ENCODE measurements at regions not wholly inside any gene's neighbourhood (a gene's known extent, or its start where the extent isn't known, plus 50 kb on each side); places are given as distances from the start of the nearest gene placed in this dataset.

GRCh38 chr6:9614778-9615177 is 800.1 kb downstream of the TFAP2A start:
- ATAC-seq = no peak
- Mint-ChIP-seq H3K4me1 (no peaks in the 10 kb centered on the region), H3K9me3 (ENCODE audit: low read depth) (no peaks in the 10 kb centered on the region), H3K4me3 (no peak overlapping the region), H3K36me3 (no peaks in the 10 kb centered on the region), H3K27ac (no peak overlapping the region), H3K27me3 (no peaks in the 10 kb centered on the region)
- CTCF ChIA-PET = no interaction called here
- no peak for DNase-seq

GRCh38 chr6:9612489-9612888 is 802.4 kb downstream of the TFAP2A start:
- CTCF ChIA-PET = no interaction called here
- H3K9me3 Mint-ChIP-seq (ENCODE audit: low read depth) = peaks cover 4% of the 10 kb centered on the region
- no peak overlapping the region for H3K27ac Mint-ChIP-seq
- H3K4me1 Mint-ChIP-seq = no peaks in the 10 kb centered on the region
- DNase-seq (no peak), ATAC-seq (no peak)
- H3K27me3 Mint-ChIP-seq = no peaks in the 10 kb centered on the region
- no peaks in the 10 kb centered on the region for H3K36me3 Mint-ChIP-seq
- H3K4me3 Mint-ChIP-seq = no peak overlapping the region

GRCh38 chr6:9610620-9611415 is 804.1 kb downstream of the TFAP2A start:
- Mint-ChIP-seq H3K9me3 (ENCODE audit: low read depth) (peaks cover 4% of the 10 kb centered on the region), H3K4me3 (no peak overlapping the region), H3K4me1 (no peaks in the 10 kb centered on the region), H3K27me3 (no peaks in the 10 kb centered on the region), H3K36me3 (no peaks in the 10 kb centered on the region), H3K27ac (no peak overlapping the region)
- CTCF ChIA-PET = no interaction called here
- DNase-seq (no peak), ATAC-seq (no peak)

- no peak overlapping the region for H3K27ac Mint-ChIP-seq
- CTCF ChIA-PET = no interaction called here
- DNase-seq (no peak), ATAC-seq (no peak)
- no peaks in the 10 kb centered on the region for H3K4me1 Mint-ChIP-seq
- H3K9me3 Mint-ChIP-seq (ENCODE audit: low read depth) = peaks cover 4% of the 10 kb centered on the region
- H3K4me3 Mint-ChIP-seq = no peak overlapping the region
- no peaks in the 10 kb centered on the region for H3K36me3 Mint-ChIP-seq
- H3K27me3 Mint-ChIP-seq = no peaks in the 10 kb centered on the region
These were observed 808.3 kb downstream of the TFAP2A start for GRCh38 chr6:9606435-9607134.

GRCh38 chr6:9594746-9595145 is 820.1 kb downstream of the TFAP2A start:
- Mint-ChIP-seq H3K4me1 (no peaks in the 10 kb centered on the region), H3K27ac (no peak overlapping the region), H3K9me3 (ENCODE audit: low read depth) (peaks cover 14% of the 10 kb centered on the region), H3K36me3 (no peaks in the 10 kb centered on the region), H3K4me3 (no peak overlapping the region), H3K27me3 (no peaks in the 10 kb centered on the region)
- ATAC-seq (no peak), DNase-seq (no peak)
- CTCF ChIA-PET = no interaction called here

GRCh38 chr6:9593554-9593953 is 821.3 kb downstream of the TFAP2A start:
- CTCF ChIA-PET = no interaction called here
- no peaks in the 10 kb centered on the region for H3K4me1 Mint-ChIP-seq
- ATAC-seq (no peak), DNase-seq (no peak)
- H3K36me3 Mint-ChIP-seq = no peaks in the 10 kb centered on the region
- H3K4me3 Mint-ChIP-seq = no peak overlapping the region
- no peak overlapping the region for H3K27ac Mint-ChIP-seq
- H3K27me3 Mint-ChIP-seq = no peaks in the 10 kb centered on the region
- peaks cover 12% of the 10 kb centered on the region for H3K9me3 Mint-ChIP-seq (ENCODE audit: low read depth)

- CTCF ChIA-PET = no interaction called here
- Mint-ChIP-seq H3K9me3 (ENCODE audit: low read depth) (peaks cover 2% of the 10 kb centered on the region), H3K4me3 (no peak overlapping the region), H3K4me1 (no peaks in the 10 kb centered on the region), H3K36me3 (no peaks in the 10 kb centered on the region), H3K27ac (no peak overlapping the region), H3K27me3 (no peaks in the 10 kb centered on the region)
- DNase-seq = no peak
- ATAC-seq = no peak
These were observed 831.0 kb downstream of the TFAP2A start for GRCh38 chr6:9583753-9584352.

GRCh38 chr6:9581155-9581554 is 833.7 kb downstream of the TFAP2A start:
- CTCF ChIA-PET = no interaction called here

GRCh38 chr6:9576521-9576920 is 838.4 kb downstream of the TFAP2A start:
- H3K27me3 Mint-ChIP-seq = no peaks in the 10 kb centered on the region
- H3K4me1 Mint-ChIP-seq = no peaks in the 10 kb centered on the region
- ATAC-seq (no peak), DNase-seq (no peak)
- H3K9me3 Mint-ChIP-seq (ENCODE audit: low read depth) = peaks cover 2% of the 10 kb centered on the region
- H3K27ac Mint-ChIP-seq = no peak overlapping the region
- CTCF ChIA-PET = no interaction called here
- no peaks in the 10 kb centered on the region for H3K36me3 Mint-ChIP-seq
- H3K4me3 Mint-ChIP-seq = no peak overlapping the region

More at GRCh38 chr6:9581155-9581554, 833.7 kb downstream of the TFAP2A start:
- no peak for ATAC-seq
- no peak overlapping the region for H3K27ac Mint-ChIP-seq
- no peaks in the 10 kb centered on the region for H3K4me1 Mint-ChIP-seq
- no peak for DNase-seq
- no peaks in the 10 kb centered on the region for H3K27me3 Mint-ChIP-seq
- no peaks in the 10 kb centered on the region for H3K36me3 Mint-ChIP-seq
- H3K4me3 Mint-ChIP-seq = no peak overlapping the region
- H3K9me3 Mint-ChIP-seq (ENCODE audit: low read depth) = peaks cover 2% of the 10 kb centered on the region

GRCh38 chr6:9566096-9566495 is 848.8 kb downstream of the TFAP2A start:
- DNase-seq (no peak), ATAC-seq (no peak)
- H3K4me3 Mint-ChIP-seq = no peak overlapping the region
- H3K36me3 Mint-ChIP-seq = no peaks in the 10 kb centered on the region
- H3K27me3 Mint-ChIP-seq = no peaks in the 10 kb centered on the region
- no peaks in the 10 kb centered on the region for H3K4me1 Mint-ChIP-seq
- CTCF ChIA-PET = no interaction called here
- H3K9me3 Mint-ChIP-seq (ENCODE audit: low read depth) = no peaks in the 10 kb centered on the region
- H3K27ac Mint-ChIP-seq = no peak overlapping the region

GRCh38 chr6:9564021-9564420 is 850.9 kb downstream of the TFAP2A start:
- no peaks in the 10 kb centered on the region for H3K27me3 Mint-ChIP-seq
- no peak for ATAC-seq
- no peaks in the 10 kb centered on the region for H3K4me1 Mint-ChIP-seq
- H3K27ac Mint-ChIP-seq = no peak overlapping the region
- H3K36me3 Mint-ChIP-seq = no peaks in the 10 kb centered on the region
- DNase-seq = no peak
- no peak overlapping the region for H3K4me3 Mint-ChIP-seq
- CTCF ChIA-PET = no interaction called here
- peaks cover 3% of the 10 kb centered on the region for H3K9me3 Mint-ChIP-seq (ENCODE audit: low read depth)

- DNase-seq = no peak
- CTCF ChIA-PET = no interaction called here
- Mint-ChIP-seq H3K27me3 (no peaks in the 10 kb centered on the region), H3K4me3 (no peak overlapping the region), H3K36me3 (no peaks in the 10 kb centered on the region), H3K27ac (no peak overlapping the region), H3K4me1 (no peaks in the 10 kb centered on the region), H3K9me3 (ENCODE audit: low read depth) (peaks cover 3% of the 10 kb centered on the region)
- ATAC-seq = no peak
These were observed 851.3 kb downstream of the TFAP2A start for GRCh38 chr6:9563568-9563967.

GRCh38 chr6:9554806-9555205 is 860.1 kb downstream of the TFAP2A start:
- Mint-ChIP-seq H3K9me3 (ENCODE audit: low read depth) (peaks cover 2% of the 10 kb centered on the region), H3K27ac (no peak overlapping the region), H3K4me3 (no peak overlapping the region), H3K36me3 (no peaks in the 10 kb centered on the region), H3K27me3 (no peaks in the 10 kb centered on the region), H3K4me1 (no peaks in the 10 kb centered on the region)
- DNase-seq (no peak), ATAC-seq (no peak)
- CTCF ChIA-PET = no interaction called here

GRCh38 chr6:9554323-9554722 is 860.6 kb downstream of the TFAP2A start:
- Mint-ChIP-seq H3K9me3 (ENCODE audit: low read depth) (no peaks in the 10 kb centered on the region), H3K27me3 (no peaks in the 10 kb centered on the region), H3K36me3 (no peaks in the 10 kb centered on the region), H3K4me1 (no peaks in the 10 kb centered on the region), H3K4me3 (no peak overlapping the region), H3K27ac (no peak overlapping the region)
- ATAC-seq (no peak), DNase-seq (no peak)
- CTCF ChIA-PET = no interaction called here

All from activated CD8-positive, alpha-beta memory T cell treated with anti-CD3 and anti-CD28 coated beads, Interleukin-2, amount 10 ng/mL, durations not matched to agents 7 days and 5 days (primary cell).